GM13977 (cell line): ENCODE measurements at regions not wholly inside any gene's neighbourhood (a gene's known extent, or its start where the extent isn't known, plus 50 kb on each side); places are given as distances from the start of the nearest gene placed in this dataset.

Source experiments
- DNase-seq: peaks from one replicate; pipeline ENCODE4 v3.0.0; 2012; ENCODE audit warnings: low spot score
- in situ Hi-C: fragments of 300-500 bp; cut with MboI; formaldehyde crosslinking; loops from one replicate; pipeline ENCODE4 v1.12.0; 2022; ENCODE audit warnings: low sequenced_read_pairs, low pct_unique_long_range_greater_than_20kb, mixed read lengths, inconsistent platforms; ENCODE audit not compliant: unreplicated experiment
- TF ChIP-seq, protein P1 (sequence below): IDR thresholded peaks from 2 replicates; pipeline ENCODE4 v1.5.1; 2012; ENCODE audit warnings: mild to moderate bottlenecking, control low read depth; ENCODE audit not compliant: insufficient read depth; ENCODE audit errors: extremely low read depth, missing control alignments

DNA sequence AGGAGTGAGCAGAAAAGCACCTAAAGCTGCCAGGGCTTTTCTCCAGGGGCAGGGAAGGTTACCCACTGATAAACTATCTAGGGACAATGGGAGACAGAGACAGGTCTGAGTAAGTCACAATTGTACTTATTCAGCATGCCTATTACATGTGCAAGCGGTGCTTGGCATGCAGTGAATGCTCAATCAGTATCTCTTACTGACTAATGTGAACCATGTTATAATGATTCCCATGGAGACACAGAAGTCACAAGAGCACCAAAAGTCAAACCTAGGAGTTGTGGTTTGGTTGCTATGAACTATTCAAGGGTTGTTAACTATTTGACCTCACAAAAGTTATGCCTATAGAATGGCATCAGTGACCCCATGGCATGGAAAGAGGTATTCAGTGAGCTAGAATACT lies 50.0 kb upstream of the RASGRP1 start:
- TF ChIP-seq, protein P1, sequence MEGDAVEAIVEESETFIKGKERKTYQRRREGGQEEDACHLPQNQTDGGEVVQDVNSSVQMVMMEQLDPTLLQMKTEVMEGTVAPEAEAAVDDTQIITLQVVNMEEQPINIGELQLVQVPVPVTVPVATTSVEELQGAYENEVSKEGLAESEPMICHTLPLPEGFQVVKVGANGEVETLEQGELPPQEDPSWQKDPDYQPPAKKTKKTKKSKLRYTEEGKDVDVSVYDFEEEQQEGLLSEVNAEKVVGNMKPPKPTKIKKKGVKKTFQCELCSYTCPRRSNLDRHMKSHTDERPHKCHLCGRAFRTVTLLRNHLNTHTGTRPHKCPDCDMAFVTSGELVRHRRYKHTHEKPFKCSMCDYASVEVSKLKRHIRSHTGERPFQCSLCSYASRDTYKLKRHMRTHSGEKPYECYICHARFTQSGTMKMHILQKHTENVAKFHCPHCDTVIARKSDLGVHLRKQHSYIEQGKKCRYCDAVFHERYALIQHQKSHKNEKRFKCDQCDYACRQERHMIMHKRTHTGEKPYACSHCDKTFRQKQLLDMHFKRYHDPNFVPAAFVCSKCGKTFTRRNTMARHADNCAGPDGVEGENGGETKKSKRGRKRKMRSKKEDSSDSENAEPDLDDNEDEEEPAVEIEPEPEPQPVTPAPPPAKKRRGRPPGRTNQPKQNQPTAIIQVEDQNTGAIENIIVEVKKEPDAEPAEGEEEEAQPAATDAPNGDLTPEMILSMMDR = no peak
- no peak for DNase-seq
- in situ Hi-C loops = no loop called here

DNA sequence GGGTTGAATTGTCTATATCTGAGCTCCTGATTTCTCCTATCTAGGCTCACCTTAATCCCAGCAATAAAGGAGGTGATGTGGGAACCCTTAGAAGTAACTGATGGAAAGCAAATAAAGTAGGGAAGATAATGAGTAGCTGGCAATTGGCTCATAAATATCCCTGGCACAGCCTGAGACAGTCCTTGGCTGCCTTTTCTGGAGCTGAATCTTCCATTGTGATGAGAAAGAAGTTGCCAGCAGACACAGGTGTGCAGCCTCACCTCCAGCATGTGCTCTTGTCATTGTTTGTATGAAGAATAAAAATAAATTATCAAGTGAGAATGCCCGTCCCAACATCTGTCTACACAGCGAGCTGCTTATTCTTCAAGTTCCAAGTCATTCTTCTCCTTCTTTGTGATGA lies 53.2 kb upstream of the RASGRP1 start:
- TF ChIP-seq, protein P1 = no peak
- no peak for DNase-seq

DNA sequence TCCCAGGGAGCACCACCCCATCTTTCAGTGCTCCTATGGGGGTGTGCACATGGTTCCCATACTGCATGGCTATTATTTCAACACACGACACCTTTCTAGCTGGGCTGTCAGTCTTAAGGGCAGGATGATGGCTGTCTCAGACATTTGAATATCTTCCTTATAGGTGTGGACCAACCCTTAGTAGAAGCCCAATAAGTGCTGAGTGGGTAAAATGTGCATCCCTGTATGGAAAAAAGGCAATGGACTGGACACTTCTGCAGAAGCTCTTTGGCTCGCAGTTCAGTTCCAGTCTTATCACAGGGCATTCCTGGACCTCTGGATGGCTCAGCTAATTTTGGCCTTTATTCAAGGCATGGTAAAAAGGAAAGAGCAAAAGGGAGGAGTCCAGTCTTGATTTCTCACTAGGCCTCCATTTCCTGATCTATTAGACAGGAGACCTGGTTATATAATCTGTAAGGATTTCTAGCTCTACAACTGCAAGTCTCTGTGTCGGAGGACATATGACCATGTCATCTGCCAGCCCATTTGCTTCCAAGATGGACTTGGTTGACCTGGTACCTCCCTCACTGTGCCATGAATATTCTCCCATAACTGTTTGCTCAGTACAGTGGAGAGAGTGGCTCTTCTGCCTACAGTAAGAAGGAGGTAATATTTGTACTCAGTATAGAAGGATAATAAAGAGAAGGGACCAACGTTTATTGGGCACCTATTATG lies 53.8 kb upstream of the RASGRP1 start:
- in situ Hi-C loops = no loop called here

More for the DNA sequence above, 53.2 kb upstream of the RASGRP1 start:
- in situ Hi-C loops = no loop called here

DNA sequence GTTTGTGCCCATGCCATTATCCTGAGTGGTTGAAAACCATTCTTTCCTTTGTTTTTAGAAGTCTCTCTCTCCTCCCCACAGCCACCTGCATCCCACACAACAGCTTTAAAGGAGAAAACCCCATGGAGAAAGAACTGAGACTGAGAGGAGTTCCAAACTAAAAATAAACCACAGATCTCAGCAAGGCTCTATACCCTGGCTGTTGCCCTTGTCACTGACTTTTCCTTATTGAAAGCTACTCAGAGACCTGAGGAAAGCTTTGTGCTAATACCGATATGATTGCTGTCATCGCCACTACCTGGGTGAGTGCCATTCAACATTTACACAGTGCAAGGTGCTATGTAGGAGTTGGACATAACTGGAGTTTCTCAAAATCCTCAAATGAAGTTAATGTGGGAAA lies 55.5 kb upstream of the RASGRP1 start:
- TF ChIP-seq, protein P1 = no peak
- in situ Hi-C loops = no loop called here
- no peak for DNase-seq

More for the DNA sequence above, 53.8 kb upstream of the RASGRP1 start:
- DNase-seq = no peak
- TF ChIP-seq, protein P1 = no peak

DNA sequence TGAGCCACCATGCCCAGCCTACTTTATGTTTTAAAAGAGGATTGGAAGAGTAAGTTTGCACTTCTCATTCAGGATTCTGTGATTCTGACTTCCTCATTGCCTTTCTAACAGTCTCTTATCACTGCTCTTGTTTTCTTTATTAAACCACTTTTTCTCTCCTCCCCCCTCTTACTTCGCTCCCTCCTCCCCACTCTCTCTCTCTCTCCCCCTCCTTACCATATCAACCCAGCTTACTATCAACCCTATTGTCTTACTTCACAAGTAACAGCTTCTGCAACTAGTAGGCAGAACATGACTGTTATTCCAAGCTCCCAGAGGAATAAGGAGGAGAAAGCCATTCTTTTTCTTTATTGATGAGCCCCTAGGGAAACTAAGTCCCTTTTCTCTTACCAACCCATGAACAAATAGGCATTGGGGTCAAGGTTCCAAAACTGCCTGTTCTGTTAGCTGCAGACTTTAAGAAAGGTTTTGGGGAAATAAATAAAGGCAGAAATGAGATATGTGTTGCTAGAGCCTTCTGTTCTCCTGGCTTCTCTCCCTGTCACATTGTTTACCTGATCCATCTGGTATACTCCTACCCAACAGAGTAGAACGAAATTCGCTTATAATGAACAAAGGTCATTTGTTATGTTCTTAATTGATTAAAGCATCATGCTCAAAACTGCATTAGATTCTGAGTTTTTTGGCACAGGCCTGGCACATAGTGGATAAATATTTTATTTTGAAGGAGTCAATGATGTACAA lies 56.4 kb upstream of the RASGRP1 start:
- TF ChIP-seq, protein P1 = no peak
- in situ Hi-C loops = no loop called here
- no peak for DNase-seq

DNA sequence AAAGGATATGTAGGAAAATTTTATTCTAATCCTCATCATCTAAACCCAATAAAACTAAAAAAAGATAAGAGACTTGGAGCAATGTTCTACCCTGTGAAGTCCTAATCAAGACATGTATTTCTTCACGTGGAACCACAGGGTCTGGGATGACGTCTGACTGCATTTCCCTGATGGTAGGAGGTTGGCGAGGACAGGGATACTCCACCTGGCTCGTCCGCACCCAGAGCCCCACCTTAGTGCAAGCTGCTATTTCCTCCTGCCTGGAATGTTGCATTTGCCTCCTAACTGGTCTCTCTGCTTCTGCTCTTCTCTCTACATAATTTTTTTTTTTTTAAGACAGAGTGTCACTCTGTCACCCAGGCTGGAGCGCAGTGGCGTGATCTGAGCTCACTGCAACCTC lies 57.7 kb upstream of the RASGRP1 start:
- in situ Hi-C loops = no loop called here
- no peak for DNase-seq
- TF ChIP-seq, protein P1 = no peak
